EH (cell line): ENCODE measurements at regions not wholly inside any gene's neighbourhood (a gene's known extent, or its start where the extent isn't known, plus 50 kb on each side); places are given as distances from the start of the nearest gene placed in this dataset.
"Not testable (repeated sequence)": the region's sequence is repeated elsewhere in the genome, so short reads cannot be mapped to it uniquely, and the experiment has no call there.

Source experiments
- DNase-seq: peaks from one replicate; pipeline ENCODE4 v3.0.0-alpha.2; 2015; ENCODE audit warnings: low read depth

DNA sequence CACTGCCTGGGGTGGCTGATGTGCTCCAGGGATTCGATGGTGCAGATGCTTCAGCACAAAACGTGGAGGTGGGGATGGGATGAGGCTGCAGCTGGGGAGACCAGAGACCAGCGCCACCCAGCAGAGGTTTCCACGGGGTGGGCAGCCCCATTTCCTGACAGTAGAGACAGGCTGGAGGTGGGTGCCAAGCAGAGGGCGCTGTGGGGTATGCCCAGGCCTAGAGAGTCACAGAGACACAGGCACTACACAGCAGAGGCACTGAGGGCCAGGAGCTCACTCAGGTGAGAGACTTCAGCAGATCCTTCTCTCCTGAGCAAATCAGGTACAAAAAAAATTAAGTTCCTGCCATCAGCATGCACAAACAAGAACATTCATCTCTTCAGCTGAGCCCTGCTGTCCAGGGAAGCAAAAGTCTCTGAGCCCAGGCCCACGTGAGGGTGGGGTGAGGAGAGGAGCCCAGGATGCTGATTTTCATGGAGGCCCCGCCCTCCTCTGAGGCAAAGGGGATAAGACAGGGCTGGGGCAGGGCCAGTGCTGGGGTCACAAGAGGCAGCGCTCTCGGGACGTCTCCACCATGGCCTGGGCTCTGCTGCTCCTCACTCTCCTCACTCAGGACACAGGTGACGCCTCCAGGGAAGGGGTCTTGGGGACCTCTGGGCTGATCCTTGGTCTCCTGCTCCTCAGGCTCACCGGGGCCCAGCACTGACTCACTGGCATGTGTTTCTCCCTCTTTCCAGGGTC lies 53.1 kb downstream of the GGTLC2 start:
- DNase-seq = no peak

DNA sequence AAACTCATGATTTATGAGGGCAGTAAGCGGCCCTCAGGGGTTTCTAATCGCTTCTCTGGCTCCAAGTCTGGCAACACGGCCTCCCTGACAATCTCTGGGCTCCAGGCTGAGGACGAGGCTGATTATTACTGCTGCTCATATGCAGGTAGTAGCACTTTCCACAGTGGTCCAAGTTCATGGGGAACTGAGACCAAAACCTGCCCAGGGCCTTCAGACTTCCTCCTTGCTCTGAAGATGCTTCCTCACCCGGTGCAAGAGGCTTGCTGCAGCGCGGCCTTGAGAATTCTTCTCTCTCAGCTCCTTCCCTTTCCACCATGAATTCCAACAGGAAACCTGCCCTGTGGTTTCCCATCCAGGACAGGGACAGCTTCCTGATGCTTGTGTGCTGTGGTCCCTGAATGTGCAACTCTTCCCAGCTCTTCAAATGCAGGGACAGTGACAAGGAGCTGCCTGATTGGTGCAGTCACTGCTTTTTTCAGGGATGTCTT lies 53.9 kb downstream of the GGTLC2 start:
- no peak for DNase-seq

DNA sequence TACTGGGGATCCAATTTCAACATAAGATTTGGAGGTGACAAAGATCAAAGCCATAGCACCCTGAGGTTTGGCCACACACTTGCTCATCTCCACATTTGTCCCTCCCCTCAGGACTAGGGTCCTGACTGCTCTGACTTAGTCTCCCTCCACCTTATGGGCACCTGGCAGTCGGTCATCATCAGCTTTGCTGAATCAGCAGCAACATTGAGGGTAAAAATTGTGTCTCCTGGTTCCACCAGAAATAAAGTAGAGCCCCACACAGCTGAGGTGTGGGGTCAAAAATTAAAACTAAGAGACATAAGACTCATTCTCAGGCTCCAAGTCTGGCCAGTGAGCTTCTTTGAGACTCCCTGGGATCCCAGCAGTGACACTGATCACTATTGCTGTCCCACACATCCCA lies 56.2 kb downstream of the GGTLC2 start:
- no peak for DNase-seq

DNA sequence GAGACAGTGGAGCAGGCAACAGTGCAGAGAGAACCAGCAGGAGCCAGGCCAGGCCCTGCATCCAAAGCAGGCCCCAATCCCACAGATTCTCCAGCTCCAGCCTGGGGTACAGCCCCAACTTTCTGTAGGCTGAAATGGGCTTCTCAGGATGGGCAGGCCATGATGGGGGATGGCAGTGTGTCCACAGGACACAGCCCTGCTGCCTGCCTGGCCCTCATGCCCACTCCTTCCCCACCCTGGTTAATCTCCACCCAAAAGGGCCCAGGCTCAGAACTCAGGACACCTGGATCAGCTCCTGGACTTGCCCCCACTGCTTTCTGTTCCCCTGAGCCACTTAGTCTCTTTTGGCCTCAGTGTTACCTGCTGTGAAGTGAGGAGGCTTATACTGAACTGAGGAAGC lies 57.1 kb downstream of the GGTLC2 start:
- not testable (repeated sequence) for DNase-seq

DNA sequence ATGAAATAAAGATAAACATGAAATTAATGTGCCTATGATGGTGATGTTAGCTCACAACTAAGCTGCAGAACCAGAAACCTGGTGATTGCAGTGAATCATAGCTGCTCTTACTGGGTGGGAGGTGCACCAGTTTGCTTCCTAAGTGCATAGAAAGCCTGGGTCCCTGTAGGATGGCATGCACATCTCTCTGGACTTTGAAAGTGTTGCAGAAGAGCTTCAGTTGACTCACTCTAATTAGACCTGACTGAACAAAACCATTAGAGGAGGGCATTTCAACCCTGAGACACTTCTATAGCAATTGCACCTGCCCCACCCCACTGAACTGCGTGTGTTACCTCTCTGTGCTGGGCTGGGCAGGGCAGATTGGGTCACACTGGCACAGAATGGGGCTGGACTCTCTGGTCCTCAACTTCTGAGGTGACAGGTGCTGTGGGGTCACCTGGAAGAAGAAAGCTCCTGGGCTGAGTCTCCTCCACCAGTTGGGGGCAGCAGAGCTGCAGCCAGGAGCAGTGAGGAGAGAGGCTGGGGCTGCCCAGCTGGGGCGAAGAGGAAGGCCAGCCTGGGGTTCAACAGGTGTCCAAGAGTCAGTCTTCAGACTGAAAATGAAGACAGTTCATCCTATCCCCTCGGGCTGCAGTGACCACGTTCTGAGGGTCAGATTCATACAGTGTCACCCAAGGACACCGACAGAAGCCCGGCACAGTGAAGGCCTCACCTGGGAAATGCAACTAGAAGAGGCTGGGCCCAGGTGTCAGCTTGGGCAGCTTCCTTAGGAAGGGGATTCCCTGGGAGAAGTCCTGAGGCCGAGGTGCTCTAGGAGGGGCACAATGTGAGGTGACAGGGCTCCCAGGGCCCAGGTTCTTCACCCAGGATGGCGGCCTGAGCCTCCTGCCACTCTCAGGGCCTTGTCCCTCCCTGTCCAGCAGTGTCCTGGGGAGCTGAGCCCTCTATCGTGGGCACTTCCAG lies 58.1 kb downstream of the GGTLC2 start:
- no peak for DNase-seq

DNA sequence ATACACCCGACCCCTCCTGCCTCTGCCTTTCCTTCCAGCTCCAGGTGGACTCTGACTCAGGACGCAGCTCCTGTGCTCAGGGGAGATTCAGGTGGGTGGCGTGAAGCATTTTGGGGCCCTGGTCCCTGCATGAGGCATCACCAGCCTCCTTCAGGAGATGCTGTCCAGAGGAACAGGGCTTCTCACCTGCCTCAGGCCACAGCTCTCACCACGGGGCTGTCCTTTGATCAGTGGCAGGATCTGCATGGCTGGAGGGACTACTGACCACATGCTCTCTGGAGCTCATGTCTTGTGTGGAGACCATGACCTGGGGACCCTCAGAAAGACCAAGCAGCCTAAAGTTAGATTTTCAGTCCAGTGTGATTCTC lies 58.8 kb downstream of the GGTLC2 start:
- no peak for DNase-seq

DNA sequence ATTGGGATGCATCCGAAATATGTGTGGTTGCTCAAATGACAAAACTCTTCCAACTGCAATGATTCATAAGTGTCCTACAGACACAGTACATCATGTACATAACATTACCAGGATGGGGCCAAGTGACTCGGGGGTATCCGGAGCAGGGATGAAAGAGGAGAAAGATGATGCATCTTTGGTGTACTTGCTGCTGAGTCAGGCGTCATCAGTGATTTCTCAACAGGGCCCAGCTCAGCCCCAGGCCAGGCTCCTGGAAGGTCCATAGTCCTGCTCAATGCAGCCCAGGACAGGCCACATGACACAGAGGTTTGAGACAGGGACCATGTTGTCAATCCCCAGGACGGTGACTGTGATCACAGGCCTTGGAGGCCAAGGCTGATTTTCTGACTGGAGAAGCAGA lies 59.3 kb downstream of the GGTLC2 start:
- peak; percentile 47 for DNase-seq

DNA sequence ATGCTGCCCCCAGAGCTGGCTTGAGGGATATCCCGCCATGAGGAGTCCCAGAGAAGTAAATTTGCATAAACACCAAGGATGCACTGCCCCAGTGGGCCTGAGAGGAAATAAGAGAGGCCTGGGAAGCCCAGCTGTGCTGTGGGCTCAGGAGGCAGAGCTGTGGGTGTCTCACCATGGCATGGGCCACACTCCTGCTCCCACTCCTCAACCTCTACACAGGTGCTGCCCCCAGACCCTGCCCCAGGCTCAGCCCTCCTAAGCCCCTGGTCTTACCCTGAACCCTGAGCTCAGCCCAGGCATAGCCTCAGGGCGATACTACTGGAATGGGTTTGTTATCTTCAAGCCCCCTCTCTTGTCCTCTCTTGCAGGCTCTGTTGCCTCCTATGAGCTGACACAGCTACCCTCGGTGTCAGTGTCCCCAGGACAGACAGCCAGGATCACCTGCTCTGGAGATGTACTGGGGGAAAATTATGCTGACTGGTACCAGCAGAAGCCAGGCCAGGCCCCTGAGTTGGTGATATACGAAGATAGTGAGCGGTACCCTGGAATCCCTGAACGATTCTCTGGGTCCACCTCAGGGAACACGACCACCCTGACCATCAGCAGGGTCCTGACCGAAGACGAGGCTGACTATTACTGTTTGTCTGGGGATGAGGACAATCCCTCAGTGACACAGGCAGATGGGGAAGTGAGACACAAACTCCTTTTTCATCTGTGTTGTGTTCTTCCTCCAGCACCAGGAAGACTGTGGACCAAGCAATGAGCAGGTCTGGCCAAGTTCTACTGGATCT lies 59.9 kb downstream of the GGTLC2 start:
- DNase-seq = no peak

DNA sequence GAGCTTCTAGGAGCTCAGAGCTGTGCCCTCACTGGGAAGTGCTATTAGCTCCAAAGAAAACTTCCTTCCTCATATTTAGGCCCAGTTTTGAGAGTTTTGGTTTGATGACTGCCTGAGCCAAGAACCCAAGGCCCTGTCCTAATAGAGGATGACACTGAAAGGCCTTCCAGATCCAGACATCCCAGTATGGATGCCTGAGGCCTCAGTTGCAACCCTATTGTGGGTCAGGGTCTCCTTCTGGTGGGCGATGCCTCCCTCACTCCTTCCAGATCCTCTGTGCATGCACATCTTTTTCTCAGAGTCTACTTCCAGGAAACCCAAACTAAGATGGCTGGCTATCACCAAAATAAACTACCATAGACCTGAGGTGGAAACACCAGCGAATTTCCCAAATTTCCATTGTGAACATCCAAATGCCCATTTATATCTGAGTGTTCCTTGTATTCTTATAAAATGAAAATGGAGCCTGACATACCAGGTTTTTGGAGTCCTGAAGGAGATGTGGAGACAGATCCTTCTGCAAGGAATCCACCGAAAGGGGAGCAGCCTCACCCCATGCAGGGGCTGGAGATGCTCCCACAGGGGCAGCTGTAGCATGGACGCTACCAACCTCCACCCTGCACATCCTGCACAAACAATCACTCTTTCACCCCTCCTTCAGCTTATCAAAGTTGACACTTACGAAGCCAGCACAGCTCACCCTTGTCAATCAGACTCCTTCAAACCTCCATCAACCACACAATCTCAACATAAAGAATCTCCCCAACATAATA lies 61.1 kb downstream of the GGTLC2 start:
- DNase-seq = no peak

DNA sequence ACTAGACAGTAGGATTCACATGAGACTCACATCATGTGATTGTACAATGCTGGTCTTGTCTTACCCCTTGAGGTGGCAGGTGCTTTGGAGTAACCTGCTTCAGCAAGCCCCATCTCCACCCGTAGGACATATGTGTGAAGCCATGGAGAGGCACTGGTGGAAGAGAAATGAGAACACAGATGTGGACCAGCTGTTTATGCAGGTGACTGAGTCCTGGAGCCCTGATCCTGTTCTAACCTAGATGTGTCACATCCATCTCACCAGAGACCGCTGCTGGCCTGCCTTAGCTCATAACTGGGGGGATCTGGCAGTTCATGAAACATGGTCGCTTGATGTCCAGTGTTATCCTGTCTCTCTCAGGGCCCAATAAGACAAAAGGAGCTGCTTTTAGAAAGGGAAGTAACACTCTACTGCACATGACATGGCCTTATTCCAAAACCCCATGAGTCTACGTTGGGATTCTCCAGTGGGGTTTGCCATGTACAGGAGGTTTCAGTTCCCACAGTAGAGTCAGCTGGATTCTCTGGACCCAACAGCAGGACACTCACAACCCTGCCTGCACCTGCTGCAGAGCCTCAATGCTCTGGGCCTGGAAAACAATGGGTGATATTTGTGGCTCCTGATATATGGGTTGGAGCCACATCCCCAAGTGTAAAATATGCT lies 62.0 kb downstream of the GGTLC2 start:
- DNase-seq = no peak

DNA sequence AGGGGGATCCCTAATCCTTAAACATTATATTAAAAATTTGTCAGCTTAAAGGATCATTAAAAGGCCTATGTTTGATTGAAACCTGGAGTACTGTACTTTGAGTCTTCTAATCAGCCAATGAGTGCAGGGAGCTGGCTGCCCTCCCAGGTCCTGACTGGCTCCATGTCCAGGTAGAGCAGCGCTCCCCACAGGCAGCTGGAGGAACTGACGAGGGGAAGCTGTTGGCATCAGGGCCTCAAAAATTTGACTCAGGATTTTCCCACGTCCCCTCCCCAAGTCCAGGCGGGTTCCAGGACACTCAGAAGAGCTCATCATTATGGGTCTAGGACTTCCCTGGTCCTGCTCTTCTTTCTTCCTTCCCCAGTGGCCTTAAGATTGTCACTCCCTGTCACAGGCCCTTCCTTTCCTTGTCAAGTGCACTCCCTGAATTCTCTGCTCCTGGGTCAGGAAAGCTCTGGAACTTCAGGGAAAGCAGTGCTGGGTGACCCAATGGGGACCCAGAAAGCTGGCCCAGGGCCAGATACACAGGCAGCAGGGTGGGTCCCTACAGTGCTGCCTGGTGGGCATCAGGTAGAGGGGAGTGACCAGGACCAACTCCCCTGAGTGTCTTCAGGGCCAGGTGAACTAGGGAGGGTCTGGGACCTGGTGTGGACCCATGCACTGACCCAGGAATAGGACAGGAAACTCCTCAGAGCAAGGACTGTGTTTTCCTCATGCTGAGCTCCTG lies 65.5 kb downstream of the GGTLC2 start:
- no peak for DNase-seq

DNA sequence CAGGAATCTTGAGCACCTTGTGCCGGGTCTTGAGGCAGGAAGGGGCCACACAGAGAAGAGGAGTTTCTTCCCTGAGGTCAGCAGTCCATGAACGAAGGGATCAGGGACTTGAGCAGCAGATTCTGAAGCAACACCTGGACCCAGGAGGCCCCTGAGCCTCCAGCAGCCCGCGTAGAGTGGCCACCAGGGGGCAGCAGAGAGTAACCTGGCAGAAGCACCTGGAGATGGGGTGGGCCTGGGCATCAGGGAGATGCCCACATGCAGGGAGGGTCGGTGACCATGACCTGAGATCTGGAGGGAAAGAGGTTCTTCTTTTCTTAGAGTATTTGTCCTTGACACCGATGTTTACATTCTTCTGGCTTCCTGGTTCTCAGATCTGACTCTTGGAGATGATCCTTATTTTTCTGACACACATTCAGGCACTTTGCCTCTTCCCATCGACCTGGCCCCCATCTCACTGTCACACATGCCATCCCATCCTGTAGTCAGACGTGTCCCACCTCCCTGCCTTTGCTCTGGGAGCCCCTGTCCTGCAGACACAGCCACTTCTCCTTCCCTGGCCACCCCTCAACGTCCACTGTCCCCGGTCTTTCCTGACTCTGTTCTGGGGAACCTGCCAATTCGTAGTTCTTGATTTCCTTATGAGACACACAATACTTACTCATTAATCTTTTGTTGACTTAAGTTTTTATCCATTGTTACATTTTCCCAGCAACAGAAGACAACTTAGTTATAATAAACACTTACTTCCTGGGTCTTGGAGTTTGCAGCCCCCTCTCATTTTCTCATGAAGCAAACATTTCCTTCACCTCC lies 66.5 kb downstream of the GGTLC2 start:
- peak; percentile 44 for DNase-seq

DNA sequence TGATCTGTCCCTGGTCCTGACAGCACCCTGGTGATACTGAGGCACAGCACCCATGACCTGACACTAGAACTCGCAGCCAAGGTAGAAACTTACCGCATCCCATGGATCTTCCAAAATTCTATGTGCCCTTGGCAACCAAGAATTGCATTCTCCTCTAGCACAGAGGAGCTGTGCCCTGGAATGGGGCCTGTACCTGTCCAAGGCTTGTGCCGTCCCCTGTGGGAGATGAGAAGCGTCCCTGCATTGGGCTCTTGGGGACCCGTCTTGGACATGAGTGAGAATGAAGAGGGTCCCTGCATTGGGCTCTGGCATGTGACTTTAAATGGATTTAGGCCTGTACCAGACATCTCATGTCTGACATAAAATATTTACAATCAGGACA lies 67.1 kb downstream of the GGTLC2 start:
- no peak for DNase-seq

DNA sequence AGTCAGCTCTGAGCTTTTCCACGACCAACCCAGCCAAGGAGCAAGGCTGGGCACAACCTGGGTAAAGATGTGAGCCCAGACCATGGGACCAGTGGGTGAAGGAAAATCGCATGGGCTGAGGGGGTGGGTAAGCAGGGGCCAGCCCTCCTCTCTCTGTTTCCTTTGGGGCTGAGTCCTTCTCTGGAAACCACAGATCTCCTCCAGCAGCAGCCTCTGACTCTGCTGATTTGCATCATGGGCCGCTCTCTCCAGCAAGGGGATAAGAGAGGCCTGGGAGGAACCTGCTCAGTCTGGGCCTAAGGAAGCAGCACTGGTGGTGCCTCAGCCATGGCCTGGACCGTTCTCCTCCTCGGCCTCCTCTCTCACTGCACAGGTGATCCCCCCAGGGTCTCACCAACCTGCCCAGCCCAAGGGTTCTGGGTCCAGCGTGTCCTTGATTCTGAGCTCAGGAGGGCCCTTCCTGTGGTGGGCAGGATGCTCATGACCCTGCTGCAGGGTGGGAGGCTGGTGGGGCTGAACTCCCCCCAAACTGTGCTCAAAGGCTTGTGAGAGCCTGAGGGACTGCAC lies 67.8 kb downstream of the GGTLC2 start:
- no peak for DNase-seq

DNA sequence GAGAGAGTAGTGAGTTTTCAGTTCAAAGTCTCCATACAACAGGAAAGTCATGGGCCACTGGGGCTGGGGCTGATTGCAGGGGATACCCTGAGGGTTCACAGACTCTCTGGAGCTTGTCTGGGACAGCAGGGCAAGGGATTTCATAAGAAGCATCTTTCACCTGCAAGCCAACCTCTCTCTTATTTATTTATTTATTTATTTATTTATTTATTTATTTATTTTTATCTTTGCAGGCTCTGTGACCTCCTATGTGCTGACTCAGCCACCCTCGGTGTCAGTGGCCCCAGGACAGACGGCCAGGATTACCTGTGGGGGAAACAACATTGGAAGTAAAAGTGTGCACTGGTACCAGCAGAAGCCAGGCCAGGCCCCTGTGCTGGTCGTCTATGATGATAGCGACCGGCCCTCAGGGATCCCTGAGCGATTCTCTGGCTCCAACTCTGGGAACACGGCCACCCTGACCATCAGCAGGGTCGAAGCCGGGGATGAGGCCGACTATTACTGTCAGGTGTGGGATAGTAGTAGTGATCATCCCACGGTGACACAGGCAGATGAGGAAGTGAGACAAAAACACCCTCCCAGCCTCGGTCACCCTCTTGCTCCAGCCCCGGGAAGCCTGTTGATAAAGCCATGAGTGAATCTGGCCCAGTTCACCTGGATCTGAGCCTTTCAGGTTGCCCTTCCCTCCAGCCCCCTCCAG lies 68.4 kb downstream of the GGTLC2 start:
- no peak for DNase-seq

DNA sequence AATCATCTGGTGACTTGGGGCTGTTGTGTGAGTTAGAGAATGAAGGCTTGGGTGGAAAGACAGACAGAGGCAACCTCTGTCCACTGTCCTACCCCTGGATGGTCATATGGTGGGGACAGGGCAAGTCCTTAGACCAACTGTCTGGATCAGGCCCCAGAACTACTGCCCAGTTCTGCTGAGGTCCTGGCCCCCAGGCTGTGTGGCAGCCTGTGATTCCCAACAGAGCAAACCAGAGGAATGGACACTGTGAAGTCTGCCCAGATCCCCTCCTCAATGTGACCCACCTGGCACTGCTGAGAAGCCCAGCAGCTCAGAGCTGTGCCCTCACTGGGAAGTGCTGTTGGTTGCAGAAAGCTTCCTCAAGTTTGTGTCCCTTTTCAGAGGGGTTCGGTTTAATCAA lies 69.0 kb downstream of the GGTLC2 start:
- DNase-seq = no peak

DNA sequence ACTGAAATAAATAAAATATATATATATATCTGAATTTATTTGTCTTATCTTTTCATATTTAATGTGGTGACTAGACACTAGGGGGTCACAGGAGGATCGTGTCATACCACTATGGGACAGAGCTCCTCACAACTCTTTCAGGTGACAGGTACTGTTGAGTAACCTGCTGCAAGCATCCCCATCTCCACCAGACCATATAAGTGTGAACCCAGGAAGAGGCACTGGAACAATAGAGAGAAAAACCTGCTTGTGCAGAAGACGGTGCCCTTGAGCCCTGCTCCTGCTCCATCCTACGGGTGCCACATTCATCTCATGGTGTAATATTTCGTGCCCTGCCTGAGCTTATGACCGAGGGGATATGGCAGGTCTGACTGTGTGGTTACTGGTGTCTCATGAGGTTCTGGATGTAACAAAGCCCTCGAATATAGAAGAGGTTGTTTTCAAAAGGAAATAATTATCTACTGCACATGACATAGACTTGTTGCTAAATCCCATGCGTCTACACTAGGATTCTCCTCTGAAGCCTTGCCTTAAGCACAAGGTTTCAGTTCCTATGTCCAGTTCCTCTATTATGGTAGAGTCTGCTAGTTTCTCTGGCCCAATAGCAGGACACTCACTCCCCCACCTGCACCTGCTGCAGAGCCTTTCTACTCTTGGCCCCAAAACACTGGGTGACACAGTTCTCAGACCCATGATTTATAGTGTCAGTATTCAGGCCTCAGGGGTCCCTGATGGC lies 70.4 kb downstream of the GGTLC2 start:
- DNase-seq = no peak

DNA sequence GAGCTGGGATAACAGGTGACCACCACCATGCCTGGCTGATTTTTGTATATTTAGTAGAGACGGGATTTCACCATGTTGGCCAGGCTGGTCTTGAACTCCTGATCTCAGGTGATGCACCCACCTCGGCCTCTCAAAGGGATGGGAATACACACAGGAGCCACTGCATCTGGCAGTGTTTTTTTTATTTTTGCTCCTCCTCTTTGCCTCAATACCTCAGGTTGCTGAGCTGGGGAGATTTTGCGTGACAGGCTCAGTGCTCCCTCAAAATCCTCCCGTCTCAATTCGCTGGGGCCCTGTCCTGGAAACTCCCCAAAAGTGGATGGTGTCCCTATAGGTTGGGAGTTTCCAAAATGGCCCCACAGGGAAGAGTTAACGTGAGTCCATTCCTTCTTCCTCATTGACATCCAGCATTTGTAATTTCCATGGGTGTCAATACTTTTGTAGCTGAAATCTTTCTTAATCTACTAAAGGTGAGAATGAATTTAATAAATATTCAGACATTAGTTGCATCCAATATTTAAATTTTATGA lies 71.8 kb downstream of the GGTLC2 start:
- DNase-seq = no peak
